ENCODE measurements at regions not wholly inside any gene's neighbourhood (a gene's known extent, or its start where the extent isn't known, plus 50 kb on each side); places are given as distances from the start of the nearest gene placed in this dataset.

- ChIA-PET CTCF (no interaction called here), POLR2A (no interaction called here)
- Mint-ChIP-seq H3K36me3 (no peaks in the 10 kb centered on the region), H3K27ac (no peak overlapping the region), H3K27me3 (peaks cover 10 to 54% of the 10 kb centered on the region in 2 donors), H3K4me3 (no peak overlapping the region), H3K9me3 (no peaks in the 10 kb centered on the region), H3K4me1 (no peaks in the 10 kb centered on the region)
- no peaks in the 10 kb centered on the region for H3K27me3 ChIP-seq (ENCODE audit: insufficient read depth, low read length, poor library complexity, severe bottlenecking)
- H3K27ac ChIP-seq (ENCODE audit: low read depth, low read length), result no peak overlapping the region
- no peaks in the 10 kb centered on the region for H3K9me3 ChIP-seq (ENCODE audit: low read length)
- H3K36me3 ChIP-seq (ENCODE audit: insufficient read depth, low read length), result no peaks in the 10 kb centered on the region
- H3K4me1 ChIP-seq (ENCODE audit: insufficient read depth, low read length), result no peaks in the 10 kb centered on the region
- DNase-seq, result no peak
- no peak overlapping the region for H3K4me3 ChIP-seq (ENCODE audit: low read length)
These were observed 108.1 kb downstream of the MAP3K21 start for GRCh38 chr1:233435622-233436021.

GRCh38 chr1:233439721-233440120 lies 112.2 kb downstream of the MAP3K21 start:
- POLR2A ChIA-PET, result no interaction called here

GRCh38 chr1:233440951-233441401 lies 113.5 kb downstream of the MAP3K21 start:
- H3K27ac Mint-ChIP-seq, result no peak overlapping the region
- Histone ChIP-seq H3K4me3 (ENCODE audit: low read length) (no peak overlapping the region), H3K27me3 (ENCODE audit: insufficient read depth, low read length, poor library complexity, severe bottlenecking) (no peaks in the 10 kb centered on the region), H3K36me3 (ENCODE audit: insufficient read depth, low read length) (no peaks in the 10 kb centered on the region), H3K27ac (ENCODE audit: low read depth, low read length) (no peak overlapping the region), H3K4me1 (ENCODE audit: insufficient read depth, low read length) (no peaks in the 10 kb centered on the region), H3K9me3 (ENCODE audit: low read length) (no peaks in the 10 kb centered on the region)
- ChIA-PET POLR2A (no interaction called here), CTCF (interaction anchor here (1.3 kb wide), 1 partner anchor 13 kb away, joined by 5 read pairs; no protein-coding TSS in a partner anchor)
- H3K4me1 Mint-ChIP-seq, result no peaks in the 10 kb centered on the region
- H3K9me3 Mint-ChIP-seq, result no peaks in the 10 kb centered on the region
- DNase-seq, result no peak
- H3K27me3 Mint-ChIP-seq, result peaks cover 13 to 43% of the 10 kb centered on the region in 2 donors
- no peak overlapping the region for H3K4me3 Mint-ChIP-seq
- no peaks in the 10 kb centered on the region for H3K36me3 Mint-ChIP-seq

More at GRCh38 chr1:233439721-233440120, 112.2 kb downstream of the MAP3K21 start:
- H3K4me3 Mint-ChIP-seq, result no peak overlapping the region
- no peaks in the 10 kb centered on the region for H3K36me3 Mint-ChIP-seq
- no peaks in the 10 kb centered on the region for H3K9me3 Mint-ChIP-seq
- DNase-seq, result no peak
- no peaks in the 10 kb centered on the region for H3K4me1 ChIP-seq (ENCODE audit: insufficient read depth, low read length)
- no peaks in the 10 kb centered on the region for H3K4me1 Mint-ChIP-seq
- no peak overlapping the region for H3K27ac Mint-ChIP-seq
- CTCF ChIA-PET, result no interaction called here
- peaks cover 12 to 44% of the 10 kb centered on the region in 2 donors for H3K27me3 Mint-ChIP-seq
- H3K27me3 ChIP-seq (ENCODE audit: insufficient read depth, low read length, poor library complexity, severe bottlenecking), result no peaks in the 10 kb centered on the region
- H3K27ac ChIP-seq (ENCODE audit: low read depth, low read length), result no peak overlapping the region
- no peaks in the 10 kb centered on the region for H3K9me3 ChIP-seq (ENCODE audit: low read length)
- no peaks in the 10 kb centered on the region for H3K36me3 ChIP-seq (ENCODE audit: insufficient read depth, low read length)
- H3K4me3 ChIP-seq (ENCODE audit: low read length), result no peak overlapping the region

- CTCF ChIA-PET, result no interaction called here
- Mint-ChIP-seq H3K4me3 (no peak overlapping the region), H3K27ac (no peak overlapping the region), H3K4me1 (no peaks in the 10 kb centered on the region), H3K9me3 (no peaks in the 10 kb centered on the region), H3K36me3 (no peaks in the 10 kb centered on the region), H3K27me3 (peaks cover 13 to 38% of the 10 kb centered on the region in 2 donors)
- POLR2A ChIA-PET, result interaction anchor here (0.6 kb wide), 1 partner anchor 84 kb away, joined by 3 read pairs; no protein-coding TSS in a partner anchor
- Histone ChIP-seq H3K4me1 (ENCODE audit: insufficient read depth, low read length) (no peaks in the 10 kb centered on the region), H3K4me3 (ENCODE audit: low read length) (no peak overlapping the region), H3K27ac (ENCODE audit: low read depth, low read length) (no peak overlapping the region), H3K9me3 (ENCODE audit: low read length) (no peaks in the 10 kb centered on the region), H3K36me3 (ENCODE audit: insufficient read depth, low read length) (no peaks in the 10 kb centered on the region), H3K27me3 (ENCODE audit: insufficient read depth, low read length, poor library complexity, severe bottlenecking) (no peaks in the 10 kb centered on the region)
- no peak for DNase-seq
These were observed 114.7 kb downstream of the MAP3K21 start for GRCh38 chr1:233442026-233442780.

- H3K4me1 Mint-ChIP-seq, result no peaks in the 10 kb centered on the region
- no peaks in the 10 kb centered on the region for H3K36me3 Mint-ChIP-seq
- no peak overlapping the region for H3K4me3 Mint-ChIP-seq
- H3K4me3 ChIP-seq (ENCODE audit: low read length), result no peak overlapping the region
- peaks cover 9 to 29% of the 10 kb centered on the region in 2 donors for H3K27me3 Mint-ChIP-seq
- POLR2A ChIA-PET, result interaction anchor here (0.6 kb wide), 1 partner anchor 83 kb away, joined by 3 read pairs; no protein-coding TSS in a partner anchor
- H3K27me3 ChIP-seq (ENCODE audit: insufficient read depth, low read length, poor library complexity, severe bottlenecking), result no peaks in the 10 kb centered on the region
- CTCF ChIA-PET, result no interaction called here
- no peaks in the 10 kb centered on the region for H3K9me3 ChIP-seq (ENCODE audit: low read length)
- H3K27ac ChIP-seq (ENCODE audit: low read depth, low read length), result no peak overlapping the region
- H3K9me3 Mint-ChIP-seq, result no peaks in the 10 kb centered on the region
- H3K27ac Mint-ChIP-seq, result no peak overlapping the region
- no peak for DNase-seq
- H3K36me3 ChIP-seq (ENCODE audit: insufficient read depth, low read length), result no peaks in the 10 kb centered on the region
- H3K4me1 ChIP-seq (ENCODE audit: insufficient read depth, low read length), result no peaks in the 10 kb centered on the region
These were observed 115.7 kb downstream of the MAP3K21 start for GRCh38 chr1:233443040-233443760.

- H3K4me3 Mint-ChIP-seq, result no peak overlapping the region
- no peaks in the 10 kb centered on the region for H3K4me1 Mint-ChIP-seq
- Histone ChIP-seq H3K4me3 (ENCODE audit: low read length) (no peak overlapping the region), H3K27ac (ENCODE audit: low read depth, low read length) (no peak overlapping the region), H3K9me3 (ENCODE audit: low read length) (no peaks in the 10 kb centered on the region), H3K27me3 (ENCODE audit: insufficient read depth, low read length, poor library complexity, severe bottlenecking) (no peaks in the 10 kb centered on the region), H3K36me3 (ENCODE audit: insufficient read depth, low read length) (no peaks in the 10 kb centered on the region), H3K4me1 (ENCODE audit: insufficient read depth, low read length) (no peaks in the 10 kb centered on the region)
- no peak overlapping the region for H3K27ac Mint-ChIP-seq
- no peaks in the 10 kb centered on the region for H3K36me3 Mint-ChIP-seq
- DNase-seq, result no peak
- H3K27me3 Mint-ChIP-seq, result peaks cover 9 to 29% of the 10 kb centered on the region in 2 donors
- ChIA-PET CTCF (no interaction called here), POLR2A (no interaction called here)
- H3K9me3 Mint-ChIP-seq, result no peaks in the 10 kb centered on the region
These were observed 117.0 kb downstream of the MAP3K21 start for GRCh38 chr1:233444484-233444883.

- Histone ChIP-seq H3K36me3 (ENCODE audit: insufficient read depth, low read length) (no peaks in the 10 kb centered on the region), H3K4me3 (ENCODE audit: low read length) (no peak overlapping the region), H3K9me3 (ENCODE audit: low read length) (no peaks in the 10 kb centered on the region), H3K27me3 (ENCODE audit: insufficient read depth, low read length, poor library complexity, severe bottlenecking) (no peaks in the 10 kb centered on the region), H3K27ac (ENCODE audit: low read depth, low read length) (no peak overlapping the region), H3K4me1 (ENCODE audit: insufficient read depth, low read length) (no peaks in the 10 kb centered on the region)
- H3K36me3 Mint-ChIP-seq, result no peaks in the 10 kb centered on the region
- ChIA-PET POLR2A (no interaction called here), CTCF (no interaction called here)
- no peak for DNase-seq
- peaks cover 9 to 25% of the 10 kb centered on the region in 2 donors for H3K27me3 Mint-ChIP-seq
- no peaks in the 10 kb centered on the region for H3K9me3 Mint-ChIP-seq
- no peak overlapping the region for H3K4me3 Mint-ChIP-seq
- no peaks in the 10 kb centered on the region for H3K4me1 Mint-ChIP-seq
- H3K27ac Mint-ChIP-seq, result no peak overlapping the region
These were observed 118.2 kb downstream of the MAP3K21 start for GRCh38 chr1:233445737-233446136.

GRCh38 chr1:233446935-233447334 lies 119.4 kb downstream of the MAP3K21 start:
- H3K4me3 ChIP-seq (ENCODE audit: low read length), result no peak overlapping the region
- Mint-ChIP-seq H3K27ac (no peak overlapping the region), H3K9me3 (no peaks in the 10 kb centered on the region), H3K36me3 (no peaks in the 10 kb centered on the region), H3K4me1 (no peaks in the 10 kb centered on the region), H3K4me3 (no peak overlapping the region), H3K27me3 (peaks cover 9 to 19% of the 10 kb centered on the region in 2 donors)
- no peak overlapping the region for H3K27ac ChIP-seq (ENCODE audit: low read depth, low read length)
- no peaks in the 10 kb centered on the region for H3K4me1 ChIP-seq (ENCODE audit: insufficient read depth, low read length)
- no peaks in the 10 kb centered on the region for H3K36me3 ChIP-seq (ENCODE audit: insufficient read depth, low read length)
- POLR2A ChIA-PET, result no interaction called here
- H3K9me3 ChIP-seq (ENCODE audit: low read length), result no peaks in the 10 kb centered on the region
- no peaks in the 10 kb centered on the region for H3K27me3 ChIP-seq (ENCODE audit: insufficient read depth, low read length, poor library complexity, severe bottlenecking)
- DNase-seq, result no peak
- CTCF ChIA-PET, result no interaction called here
